HepG2 (cell line): ENCODE measurements at regions not wholly inside any gene's neighbourhood (a gene's known extent, or its start where the extent isn't known, plus 50 kb on each side); places are given as distances from the start of the nearest gene placed in this dataset.

Experiments
- CBX1 ChIP-seq: IDR thresholded peaks from one replicate; pipeline ENCODE4 v1.6.1; 2016; ENCODE audit warnings: antibody characterized with exemption, low read depth
- CHD2 ChIP-seq: IDR thresholded peaks from 2 replicates; pipeline ENCODE4 v1.6.1; 2011; ENCODE audit warnings: low read depth, low read length, improper control_type of control experiment
- ELF4 ChIP-seq: sonication (generic); formaldehyde crosslinking; IDR thresholded peaks from 2 replicates; pipeline ENCODE4 v1.5.0; 2020; ENCODE audit warnings: missing genetic modification reagents, mild to moderate bottlenecking, moderate library complexity, borderline replicate concordance
- EZH2 ChIP-seq: conservative IDR thresholded peaks from 2 replicates; pipeline ENCODE4 v1.6.1; 2012; ENCODE audit warnings: mild to moderate bottlenecking, low read depth, low read length, moderate library complexity
- FOSL1 ChIP-seq: sonication (generic); formaldehyde crosslinking; IDR thresholded peaks from 2 replicates; pipeline ENCODE4 v1.9.0; 2021; ENCODE audit warnings: missing genetic modification reagents, borderline replicate concordance
- HES4 ChIP-seq: sonication (generic); formaldehyde crosslinking; IDR thresholded peaks from 2 replicates; pipeline ENCODE4 v1.9.0; 2021; ENCODE audit warnings: mild to moderate bottlenecking, missing genetic modification reagents, borderline replicate concordance
- HNF4G ChIP-seq, 2 experiments: sonication (generic) in 1 of 2; formaldehyde crosslinking in 1 of 2; IDR thresholded peaks; 2 replicates each; pipeline versions ENCODE4 v1.4.0 to v1.6.1; 2011 to 2020; ENCODE audit warnings: borderline replicate concordance in 2 of 2, low read depth in 2 of 2, mild to moderate bottlenecking in 2 of 2, low read length in 1 of 2, missing genetic modification reagents in 1 of 2, moderate library complexity in 1 of 2
- SIN3B ChIP-seq: fragments of 150-350 bp; IDR thresholded peaks from 2 replicates; pipeline ENCODE4 v1.6.1; 2014; ENCODE audit warnings: low read length
- TEAD2 ChIP-seq: sonication (generic); formaldehyde crosslinking; IDR thresholded peaks from 2 replicates; pipeline ENCODE4 v1.9.0; 2021; ENCODE audit warnings: missing genetic modification reagents
- ZNF501 ChIP-seq: sonication (generic); formaldehyde crosslinking; IDR thresholded peaks from 2 replicates; pipeline ENCODE4 v1.5.1; 2020; ENCODE audit warnings: mild to moderate bottlenecking, moderate library complexity, missing genetic modification reagents
- ZNF7 ChIP-seq: IDR thresholded peaks from 2 replicates; pipeline ENCODE4 v1.6.1; 2016; ENCODE audit warnings: missing biosample characterization, missing genetic modification reagents
- TF ChIP-seq, protein P1 (sequence below): sonication (generic); formaldehyde crosslinking; IDR thresholded peaks from 2 replicates; pipeline ENCODE4 v1.5.0; 2020; ENCODE audit warnings: mild to moderate bottlenecking, missing genetic modification reagents, moderate library complexity
- TF ChIP-seq, protein P2 (sequence below): sonication (generic); formaldehyde crosslinking; IDR thresholded peaks from 2 replicates; pipeline ENCODE4 v1.8.1; 2022; ENCODE audit warnings: mild to moderate bottlenecking, missing genetic modification reagents

DNA sequence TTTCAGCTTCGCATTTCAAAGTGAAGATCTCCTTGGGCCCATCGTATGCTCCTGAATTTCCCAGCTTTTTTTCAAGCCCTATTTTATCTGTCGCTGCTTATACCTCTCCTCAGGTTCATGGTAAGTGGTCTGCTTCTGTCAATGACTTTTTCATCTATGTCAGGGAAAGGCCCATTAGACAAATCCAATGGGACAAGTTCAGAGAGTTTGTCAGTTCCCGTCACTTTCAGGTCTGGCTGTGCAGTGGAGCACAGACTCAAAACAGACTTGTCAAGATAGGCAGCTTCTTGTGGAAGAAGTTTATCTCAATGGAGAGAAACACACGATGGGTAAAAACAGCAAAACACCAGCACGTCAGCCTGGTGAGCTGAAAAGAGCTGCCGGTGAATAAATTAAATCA, 100.9 kb upstream of the KLF7 start:
- TF ChIP-seq, protein P1, sequence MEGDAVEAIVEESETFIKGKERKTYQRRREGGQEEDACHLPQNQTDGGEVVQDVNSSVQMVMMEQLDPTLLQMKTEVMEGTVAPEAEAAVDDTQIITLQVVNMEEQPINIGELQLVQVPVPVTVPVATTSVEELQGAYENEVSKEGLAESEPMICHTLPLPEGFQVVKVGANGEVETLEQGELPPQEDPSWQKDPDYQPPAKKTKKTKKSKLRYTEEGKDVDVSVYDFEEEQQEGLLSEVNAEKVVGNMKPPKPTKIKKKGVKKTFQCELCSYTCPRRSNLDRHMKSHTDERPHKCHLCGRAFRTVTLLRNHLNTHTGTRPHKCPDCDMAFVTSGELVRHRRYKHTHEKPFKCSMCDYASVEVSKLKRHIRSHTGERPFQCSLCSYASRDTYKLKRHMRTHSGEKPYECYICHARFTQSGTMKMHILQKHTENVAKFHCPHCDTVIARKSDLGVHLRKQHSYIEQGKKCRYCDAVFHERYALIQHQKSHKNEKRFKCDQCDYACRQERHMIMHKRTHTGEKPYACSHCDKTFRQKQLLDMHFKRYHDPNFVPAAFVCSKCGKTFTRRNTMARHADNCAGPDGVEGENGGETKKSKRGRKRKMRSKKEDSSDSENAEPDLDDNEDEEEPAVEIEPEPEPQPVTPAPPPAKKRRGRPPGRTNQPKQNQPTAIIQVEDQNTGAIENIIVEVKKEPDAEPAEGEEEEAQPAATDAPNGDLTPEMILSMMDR (CRISPR knock-in tag) = no peak
- no peak for TF ChIP-seq ZNF7 (CRISPR knock-in tag)
- no peak for TF ChIP-seq SIN3B
- no peak for TF ChIP-seq ZNF501
- no peak for TF ChIP-seq EZH2
- TF ChIP-seq CBX1 = no peak
- no peak for TF ChIP-seq CHD2
- TF ChIP-seq FOSL1 (CRISPR knock-in tag) = no peak
- TF ChIP-seq, protein P2, sequence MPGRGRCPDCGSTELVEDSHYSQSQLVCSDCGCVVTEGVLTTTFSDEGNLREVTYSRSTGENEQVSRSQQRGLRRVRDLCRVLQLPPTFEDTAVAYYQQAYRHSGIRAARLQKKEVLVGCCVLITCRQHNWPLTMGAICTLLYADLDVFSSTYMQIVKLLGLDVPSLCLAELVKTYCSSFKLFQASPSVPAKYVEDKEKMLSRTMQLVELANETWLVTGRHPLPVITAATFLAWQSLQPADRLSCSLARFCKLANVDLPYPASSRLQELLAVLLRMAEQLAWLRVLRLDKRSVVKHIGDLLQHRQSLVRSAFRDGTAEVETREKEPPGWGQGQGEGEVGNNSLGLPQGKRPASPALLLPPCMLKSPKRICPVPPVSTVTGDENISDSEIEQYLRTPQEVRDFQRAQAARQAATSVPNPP = no peak
- no peak for TF ChIP-seq HNF4G (IDR thresholded peaks at IDR 0.05; ENCODE audit: borderline replicate concordance, low read depth, low read length)
- TF ChIP-seq HNF4G (CRISPR knock-in tag; IDR thresholded peaks at IDR 0.05; ENCODE audit: borderline replicate concordance, low read depth) = no peak
- TF ChIP-seq TEAD2 = no peak
- no peak for TF ChIP-seq HES4 (CRISPR knock-in tag)
- TF ChIP-seq ELF4 (CRISPR knock-in tag) = no peak
